GM21619 (cell line): ENCODE measurements at regions not wholly inside any gene's neighbourhood (a gene's known extent, or its start where the extent isn't known, plus 50 kb on each side); places are given as distances from the start of the nearest gene placed in this dataset.

Experiments used
- ATAC-seq: cut with Tn5 transposase; IDR thresholded peaks from one replicate; pipeline ENCODE4 v1.9.1; 2021; ENCODE audit not compliant: unreplicated experiment

GRCh38 chr1:238153939-238154338 lies 263.2 kb upstream of the ZP4 start:
- ATAC-seq: no peak

GRCh38 chr1:238153253-238153652 lies 262.5 kb upstream of the ZP4 start:
- no peak for ATAC-seq

- no peak for ATAC-seq
Observed at GRCh38 chr1:238152119-238152518, 261.4 kb upstream of the ZP4 start.

- no peak for ATAC-seq
Observed at GRCh38 chr1:238143038-238143437, 252.3 kb upstream of the ZP4 start.

- no peak for ATAC-seq
Observed at GRCh38 chr1:238141353-238141752, 250.6 kb upstream of the ZP4 start.

GRCh38 chr1:238139713-238140112 lies 249.0 kb upstream of the ZP4 start:
- no peak for ATAC-seq

GRCh38 chr1:238138059-238138626 lies 247.4 kb upstream of the ZP4 start:
- no peak for ATAC-seq

GRCh38 chr1:238135708-238136664 lies 245.3 kb upstream of the ZP4 start:
- no peak for ATAC-seq

GRCh38 chr1:238129677-238130076 lies 239.0 kb upstream of the ZP4 start:
- ATAC-seq: no peak

- no peak for ATAC-seq
Observed at GRCh38 chr1:238123201-238123600, 232.5 kb upstream of the ZP4 start.

- ATAC-seq: no peak
Observed at GRCh38 chr1:238119861-238120260, 229.1 kb upstream of the ZP4 start.

GRCh38 chr1:238119060-238119459 lies 228.3 kb upstream of the ZP4 start:
- ATAC-seq: no peak

- no peak for ATAC-seq
Observed at GRCh38 chr1:238115852-238116251, 225.1 kb upstream of the ZP4 start.

- ATAC-seq: no peak
Observed at GRCh38 chr1:238112952-238113621, 222.4 kb upstream of the ZP4 start.

- no peak for ATAC-seq
Observed at GRCh38 chr1:238111516-238111915, 220.8 kb upstream of the ZP4 start.

- ATAC-seq: no peak
Observed at GRCh38 chr1:238111081-238111480, 220.4 kb upstream of the ZP4 start.

- ATAC-seq: no peak
Observed at GRCh38 chr1:238108417-238108816, 217.7 kb upstream of the ZP4 start.

GRCh38 chr1:238107322-238107721 lies 216.6 kb upstream of the ZP4 start:
- ATAC-seq: no peak

- no peak for ATAC-seq
Observed at GRCh38 chr1:238104752-238105151, 214.0 kb upstream of the ZP4 start.

- no peak for ATAC-seq
Observed at GRCh38 chr1:238101923-238102322, 211.2 kb upstream of the ZP4 start.

GRCh38 chr1:238099871-238100270 lies 209.1 kb upstream of the ZP4 start:
- no peak for ATAC-seq

- no peak for ATAC-seq
Observed at GRCh38 chr1:238089615-238090014, 198.9 kb upstream of the ZP4 start.
